Trophoblast cell (in vitro differentiated cells and primary cell): ENCODE measurements at regions not wholly inside any gene's neighbourhood (a gene's known extent, or its start where the extent isn't known, plus 50 kb on each side); places are given as distances from the start of the nearest gene placed in this dataset.

ENCODE experiments used
- DNase-seq, 2 donors: peaks; one replicate each; pipeline ENCODE4 v3.0.0-alpha.2; 2016
- H2AFZ ChIP-seq: 2 replicates; pipeline ENCODE4 v1.6.1; 2013; ENCODE audit warnings: low read length, moderate library complexity, mild to moderate bottlenecking; ENCODE audit not compliant: insufficient read depth, poor library complexity
- H2AK5ac ChIP-seq: 2 replicates; pipeline ENCODE4 v1.6.1; 2013; ENCODE audit warnings: mild to moderate bottlenecking, low read length
- H2BK120ac ChIP-seq: 2 replicates; pipeline ENCODE4 v1.6.1; 2013; ENCODE audit warnings: low read length, mild to moderate bottlenecking, moderate library complexity; ENCODE audit not compliant: insufficient read depth, poor library complexity
- H2BK12ac ChIP-seq: 2 replicates; pipeline ENCODE4 v1.6.1; 2013; ENCODE audit warnings: mild to moderate bottlenecking, low read length, moderate library complexity
- H2BK5ac ChIP-seq: 2 replicates; pipeline ENCODE4 v1.6.1; 2013; ENCODE audit warnings: low read length, low read depth, moderate library complexity, mild to moderate bottlenecking; ENCODE audit not compliant: poor library complexity
- H3K14ac ChIP-seq: 2 replicates; pipeline ENCODE4 v1.6.1; 2013; ENCODE audit warnings: mild to moderate bottlenecking, low read length
- H3K18ac ChIP-seq: 2 replicates; pipeline ENCODE4 v1.6.1; 2013; ENCODE audit warnings: mild to moderate bottlenecking, low read length
- H3K23ac ChIP-seq: 2 replicates; pipeline ENCODE4 v1.6.1; 2013; ENCODE audit warnings: low read length
- H3K27ac ChIP-seq: 2 replicates; pipeline ENCODE4 v1.5.1; 2013; ENCODE audit warnings: low read depth, mild to moderate bottlenecking, inconsistent platforms, low read length, moderate library complexity
- H3K27me3 ChIP-seq: 2 replicates; pipeline ENCODE4 v1.6.1; 2013; ENCODE audit warnings: inconsistent platforms, mild to moderate bottlenecking, low read length, moderate library complexity; ENCODE audit not compliant: insufficient read depth
- H3K36me3 ChIP-seq, 2 experiments: 1 replicate in 1 of 2; 2 replicates in 1 of 2; pipeline ENCODE4 v1.6.1; 2013; ENCODE audit warnings: low read length in 2 of 2, mild to moderate bottlenecking in 2 of 2, moderate library complexity in 1 of 2; ENCODE audit not compliant: insufficient read depth in 2 of 2, control insufficient read depth in 1 of 2
- H3K4ac ChIP-seq: 2 replicates; pipeline ENCODE4 v1.6.1; 2013; ENCODE audit warnings: low read depth, mild to moderate bottlenecking, low read length, moderate library complexity
- H3K4me1 ChIP-seq, 2 experiments: 1 replicate in 1 of 2; 2 replicates in 1 of 2; pipeline ENCODE4 v1.6.1; 2013; ENCODE audit warnings: low read length in 2 of 2, mild to moderate bottlenecking in 2 of 2, moderate library complexity in 1 of 2; ENCODE audit not compliant: insufficient read depth in 2 of 2, control insufficient read depth in 1 of 2
- H3K4me2 ChIP-seq: 2 replicates; pipeline ENCODE4 v1.6.1; 2013; ENCODE audit warnings: inconsistent platforms, mild to moderate bottlenecking, low read length, moderate library complexity
- H3K4me3 ChIP-seq: 2 replicates; pipeline ENCODE4 v1.5.1; 2013; ENCODE audit warnings: mild to moderate bottlenecking, low read depth, low read length, inconsistent platforms
- H3K79me1 ChIP-seq: one replicate; pipeline ENCODE4 v1.6.1; 2013; ENCODE audit warnings: low read length
- H3K79me2 ChIP-seq: 2 replicates; pipeline ENCODE4 v1.6.1; 2013; ENCODE audit warnings: low read length, mild to moderate bottlenecking; ENCODE audit not compliant: control insufficient read depth, insufficient read depth, poor library complexity
- H3K9ac ChIP-seq: 2 replicates; pipeline ENCODE4 v1.6.1; 2013; ENCODE audit warnings: mild to moderate bottlenecking, low read length
- H3K9me3 ChIP-seq: 2 replicates; pipeline ENCODE4 v1.6.1; 2013; ENCODE audit warnings: low read depth, mild to moderate bottlenecking, control low read depth, inconsistent platforms, low read length; ENCODE audit not compliant: insufficient read depth
- H4K12ac ChIP-seq: 2 replicates; pipeline ENCODE4 v1.6.1; 2013; ENCODE audit warnings: low read depth, mild to moderate bottlenecking, low read length, moderate library complexity
- H4K8ac ChIP-seq: 2 replicates; pipeline ENCODE4 v1.6.1; 2013; ENCODE audit warnings: low read depth, mild to moderate bottlenecking, low read length, moderate library complexity
- H4K91ac ChIP-seq: one replicate; pipeline ENCODE4 v1.6.1; 2013; ENCODE audit warnings: low read depth, mild to moderate bottlenecking, low read length, moderate library complexity
- WGBS: extraction: QIAGEN DNeasy Blood & Tissue Kit; methylation state at CpG from one replicate; pipeline ENCODE4 v1.1.7; 2013; ENCODE audit warnings: missing lambda C conversion rate; ENCODE audit not compliant: insufficient read length, insufficient coverage; ENCODE audit errors: extremely low coverage; 5-methylcytosine and 5-hydroxymethylcytosine counted together

GRCh38 chr2:226649871-226650660, 149.6 kb downstream of the IRS1 start:
- Histone ChIP-seq H2BK12ac (no peak overlapping the region), H3K4me2 (no peak overlapping the region), H4K8ac (no peak overlapping the region), H3K9me3 (peaks cover 2% of the 10 kb centered on the region), H3K14ac (no peak overlapping the region), H3K4me1 (no peaks in the 10 kb centered on the region), H3K23ac (no peak overlapping the region), H4K12ac (no peak overlapping the region), H3K18ac (no peak overlapping the region), H4K91ac (no peak overlapping the region), H2BK5ac (no peak overlapping the region), H3K4me3 (no peak overlapping the region), H2AK5ac (no peak overlapping the region), H3K79me2 (no peaks in the 10 kb centered on the region), H3K27me3 (no peaks in the 10 kb centered on the region), H3K4ac (no peak overlapping the region), H3K9ac (no peak overlapping the region), H2BK120ac (no peak overlapping the region), H2AFZ (no peak overlapping the region), H3K79me1 (no peaks in the 10 kb centered on the region), H3K27ac (no peak overlapping the region), H3K36me3 (no peaks in the 10 kb centered on the region)
- no CpG with 5 or more reads among the region's 13 CpGs for WGBS
- no peak for DNase-seq

- no peak overlapping the region for H2BK120ac ChIP-seq
- peaks cover 2 to 3% of the 10 kb centered on the region in 2 experiments for H3K4me1 ChIP-seq
- peaks cover 2% of the 10 kb centered on the region for H3K9me3 ChIP-seq
- H2BK5ac ChIP-seq = no peak overlapping the region
- no peak overlapping the region for H3K4me2 ChIP-seq
- no CpG with 5 or more reads among the region's 10 CpGs for WGBS
- no peak overlapping the region for H3K9ac ChIP-seq
- DNase-seq = no peak
- H3K36me3 ChIP-seq = no peaks in the 10 kb centered on the region
- H3K4ac ChIP-seq = no peak overlapping the region
- H2AFZ ChIP-seq = no peak overlapping the region
- H3K27ac ChIP-seq = no peak overlapping the region
- H3K79me1 ChIP-seq = no peaks in the 10 kb centered on the region
- H3K18ac ChIP-seq = no peak overlapping the region
- H3K14ac ChIP-seq = no peak overlapping the region
- no peak overlapping the region for H2AK5ac ChIP-seq
- no peak overlapping the region for H4K91ac ChIP-seq
- H3K79me2 ChIP-seq = no peaks in the 10 kb centered on the region
- no peaks in the 10 kb centered on the region for H3K27me3 ChIP-seq
- no peak overlapping the region for H4K12ac ChIP-seq
- no peak overlapping the region for H2BK12ac ChIP-seq
- H3K4me3 ChIP-seq = no peak overlapping the region
- no peak overlapping the region for H4K8ac ChIP-seq
- H3K23ac ChIP-seq = no peak overlapping the region
These were observed 150.4 kb downstream of the IRS1 start for GRCh38 chr2:226649201-226649600.

GRCh38 chr2:226647621-226648518, 151.8 kb downstream of the IRS1 start:
- H3K9me3 ChIP-seq = peaks cover 2% of the 10 kb centered on the region
- H2BK12ac ChIP-seq = no peak overlapping the region
- H4K8ac ChIP-seq = no peak overlapping the region
- no peak overlapping the region for H3K14ac ChIP-seq
- H3K27ac ChIP-seq = no peak overlapping the region
- peaks cover 2 to 4% of the 10 kb centered on the region in 2 experiments for H3K4me1 ChIP-seq
- H3K36me3 ChIP-seq = no peaks in the 10 kb centered on the region
- WGBS = no CpG with 5 or more reads among the region's 28 CpGs
- H2AK5ac ChIP-seq = no peak overlapping the region
- no peak overlapping the region for H3K4me3 ChIP-seq
- no peak overlapping the region for H2BK5ac ChIP-seq
- no peak overlapping the region for H4K91ac ChIP-seq
- H3K79me2 ChIP-seq = no peaks in the 10 kb centered on the region
- no peaks in the 10 kb centered on the region for H3K27me3 ChIP-seq
- no peak overlapping the region for H3K18ac ChIP-seq
- no peak overlapping the region for H2AFZ ChIP-seq
- DNase-seq = no peak
- peaks cover 4% of the 10 kb centered on the region for H3K79me1 ChIP-seq
- no peak overlapping the region for H2BK120ac ChIP-seq
- no peak overlapping the region for H4K12ac ChIP-seq
- H3K9ac ChIP-seq = no peak overlapping the region
- no peak overlapping the region for H3K4ac ChIP-seq
- H3K23ac ChIP-seq = no peak overlapping the region
- no peak overlapping the region for H3K4me2 ChIP-seq

GRCh38 chr2:226644399-226644865, 155.2 kb downstream of the IRS1 start:
- H3K27me3 ChIP-seq = no peaks in the 10 kb centered on the region
- H4K91ac ChIP-seq = peak overlapping the region; percentile 32
- H3K14ac ChIP-seq = no peak overlapping the region
- no peak overlapping the region for H3K9ac ChIP-seq
- peaks cover 4% of the 10 kb centered on the region for H3K79me1 ChIP-seq
- H3K18ac ChIP-seq = no peak overlapping the region
- H3K27ac ChIP-seq = no peak overlapping the region
- H2BK12ac ChIP-seq = no peak overlapping the region
- H2BK5ac ChIP-seq = no peak overlapping the region
- H2AFZ ChIP-seq = peak overlapping the region; percentile 45
- H4K8ac ChIP-seq = no peak overlapping the region
- peaks cover 2% of the 10 kb centered on the region for H3K9me3 ChIP-seq
- H3K4ac ChIP-seq = no peak overlapping the region
- H3K4me2 ChIP-seq = no peak overlapping the region
- peak overlapping the region; percentile 53 for H2BK120ac ChIP-seq
- no peak overlapping the region for H2AK5ac ChIP-seq
- no peak overlapping the region for H4K12ac ChIP-seq
- DNase-seq = no peak
- H3K4me3 ChIP-seq = no peak overlapping the region
- WGBS = no CpG with 5 or more reads among the region's 6 CpGs
- H3K36me3 ChIP-seq = no peaks in the 10 kb centered on the region
- H3K4me1 ChIP-seq = peaks cover 2 to 4% of the 10 kb centered on the region in 2 experiments
- no peaks in the 10 kb centered on the region for H3K79me2 ChIP-seq
- H3K23ac ChIP-seq = no peak overlapping the region
